Fibroblast of pulmonary artery (primary cell): ENCODE measurements at regions not wholly inside any gene's neighbourhood (a gene's known extent, or its start where the extent isn't known, plus 50 kb on each side); places are given as distances from the start of the nearest gene placed in this dataset.
A peak's percentile ranks its signal among the peaks of the same experiment; 100 is the strongest.

ENCODE experiments used
- DNase-seq: peaks from one replicate; pipeline ENCODE4 v3.0.0-alpha.2; 2010; ENCODE audit warnings: low read depth
- H3K4me3 ChIP-seq: replicated peaks from 2 replicates; pipeline ENCODE4 v1.5.1; 2011; ENCODE audit warnings: low read depth, mild to moderate bottlenecking, control low read depth, low read length, moderate library complexity
- CTCF ChIP-seq: IDR thresholded peaks from 2 replicates; pipeline ENCODE4 v1.5.1; 2011; ENCODE audit warnings: mild to moderate bottlenecking, control low read depth, low read length, inconsistent platforms; ENCODE audit errors: missing control alignments

GRCh38 chr2:41634686-41635085, 413.1 kb upstream of the PKDCC start:
- no peak for DNase-seq
- H3K4me3 ChIP-seq, result no peak overlapping the region
- no peak for TF ChIP-seq CTCF

- no peak overlapping the region for H3K4me3 ChIP-seq
- TF ChIP-seq CTCF, result no peak
Observed at GRCh38 chr2:41644936-41645335, 402.9 kb upstream of the PKDCC start.

GRCh38 chr2:41647468-41648050, 400.3 kb upstream of the PKDCC start:
- no peak for TF ChIP-seq CTCF
- peak; percentile 2 for DNase-seq
- H3K4me3 ChIP-seq, result no peak overlapping the region

More at GRCh38 chr2:41644936-41645335, 402.9 kb upstream of the PKDCC start:
- no peak for DNase-seq

GRCh38 chr2:41657226-41657625, 390.6 kb upstream of the PKDCC start:
- no peak overlapping the region for H3K4me3 ChIP-seq
- peak; percentile 4 for DNase-seq
- no peak for TF ChIP-seq CTCF

GRCh38 chr2:41659758-41660157, 388.1 kb upstream of the PKDCC start:
- DNase-seq, result no peak
- no peak overlapping the region for H3K4me3 ChIP-seq
- no peak for TF ChIP-seq CTCF

- no peak overlapping the region for H3K4me3 ChIP-seq
- no peak for DNase-seq
- no peak for TF ChIP-seq CTCF
Observed at GRCh38 chr2:41662461-41662860, 385.4 kb upstream of the PKDCC start.

- DNase-seq, result no peak
- no peak for TF ChIP-seq CTCF
- no peak overlapping the region for H3K4me3 ChIP-seq
Observed at GRCh38 chr2:41663056-41663455, 384.8 kb upstream of the PKDCC start.
